Panc1 (cell line): ENCODE measurements at regions not wholly inside any gene's neighbourhood (a gene's known extent, or its start where the extent isn't known, plus 50 kb on each side); places are given as distances from the start of the nearest gene placed in this dataset.

ENCODE experiments used
- ATAC-seq: fragments of 200-7000 bp; cut with Tn5 transposase; 2 replicates; pipeline ENCODE4 v1.9.1; 2020; ENCODE audit warnings: mild to moderate bottlenecking, moderate library complexity
- BruUV-seq: library from RNA; stranded (reverse); fragments of 400-500 nt; replicated peaks from 2 replicates; lab custom pipeline; 2021; lab: Mats Ljungman, UMichigan
- CTCF ChIA-PET: fragments of 300-600 bp; sonication (Branson Sonifier 250); formaldehyde crosslinking; loops from one replicate; lab custom pipeline; 2022; ENCODE audit warnings: antibody characterized with exemption; lab: Charles Lee
- POLR2A ChIA-PET: fragments of 300-600 bp; sonication (Branson Sonifier 250); formaldehyde crosslinking; loops from one replicate; lab custom pipeline; 2022; ENCODE audit warnings: antibody characterized with exemption; lab: Charles Lee
- DNase-seq: peaks from one replicate; pipeline ENCODE4 v3.0.0-alpha.2; 2010; ENCODE audit warnings: low read depth, low spot score
- H3K27ac ChIP-seq: 2 replicates; pipeline ENCODE4 v1.5.1; 2011; ENCODE audit warnings: mild to moderate bottlenecking, low read length, inconsistent platforms
- H3K27me3 ChIP-seq: fragments of 200-500 bp; sonication (Bioruptor generic); 2 replicates; pipeline ENCODE4 v1.6.0; 2014; ENCODE audit warnings: low read length, inconsistent platforms; ENCODE audit not compliant: control insufficient read depth, insufficient read depth
- H3K36me3 ChIP-seq: fragments of 200-500 bp; sonication (Bioruptor generic); 2 replicates; pipeline ENCODE4 v1.5.1; 2014; ENCODE audit warnings: inconsistent platforms, mild to moderate bottlenecking, low read length, moderate library complexity; ENCODE audit not compliant: control insufficient read depth, insufficient read depth
- H3K4me1 ChIP-seq: 2 replicates; pipeline ENCODE4 v1.5.1; 2011; ENCODE audit warnings: inconsistent platforms, mild to moderate bottlenecking, low read length, moderate library complexity; ENCODE audit not compliant: control insufficient read depth, insufficient read depth
- H3K4me3 ChIP-seq, 2 experiments: 2 replicates each; pipeline ENCODE4 v1.5.1; 2011 to 2012; ENCODE audit warnings: low read depth in 2 of 2, low read length in 2 of 2, mild to moderate bottlenecking in 2 of 2, inconsistent platforms in 1 of 2, moderate library complexity in 1 of 2
- H3K9me3 ChIP-seq: fragments of 200-500 bp; sonication (Bioruptor generic); 2 replicates; pipeline ENCODE4 v1.5.1; 2014; ENCODE audit warnings: low read depth, mild to moderate bottlenecking, inconsistent platforms, low read length, moderate library complexity; ENCODE audit not compliant: control insufficient read depth, insufficient read depth
- CTCF ChIP-seq: fragments of 450-650 bp; IDR thresholded peaks from 2 replicates; pipeline ENCODE4 v1.5.1; 2017; ENCODE audit warnings: mild to moderate bottlenecking
- POLR2AphosphoS5 ChIP-seq: IDR thresholded peaks from 2 replicates; pipeline ENCODE4 v1.6.1; 2012; ENCODE audit warnings: mild to moderate bottlenecking, low read depth, low read length, moderate library complexity
- REST ChIP-seq, 2 experiments: IDR thresholded peaks; 2 replicates each; pipeline ENCODE4 v1.6.1; 2011 to 2012; ENCODE audit warnings: low read depth in 2 of 2, control low read depth in 1 of 2, low read length in 1 of 2, mild to moderate bottlenecking in 1 of 2, moderate library complexity in 1 of 2; ENCODE audit not compliant: insufficient read depth in 1 of 2
- SIN3A ChIP-seq: IDR thresholded peaks from 2 replicates; pipeline ENCODE4 v1.6.1; 2012; ENCODE audit warnings: low read depth, mild to moderate bottlenecking, low read length, moderate library complexity, borderline replicate concordance; ENCODE audit not compliant: insufficient read depth
- TCF7L2 ChIP-seq: IDR thresholded peaks from 2 replicates; pipeline ENCODE4 v1.6.1; 2011; ENCODE audit warnings: mild to moderate bottlenecking, low read depth, low read length, inconsistent platforms
- in situ Hi-C: cut with HindIII; loops from 2 replicates; pipeline ENCODE4 v1.10.0; 2016; ENCODE audit warnings: low sequenced_read_pairs, low pct_unique_long_range_greater_than_20kb
- intact Hi-C: fragments of 100-400 bp; cut with micrococcal nuclease; formaldehyde crosslinking; loops from one replicate; pipeline ENCODE4 v1.10.0; 2022; ENCODE audit not compliant: unreplicated experiment

- POLR2A ChIA-PET: no interaction called here
- H3K9me3 ChIP-seq: no peaks in the 10 kb centered on the region
- no peak for ATAC-seq
- no TSS peak for BruUV-seq
- no peak overlapping the region for H3K27ac ChIP-seq
- H3K27me3 ChIP-seq: peaks cover 2% of the 10 kb centered on the region; the same call in 1 of the 2 replicates
- H3K36me3 ChIP-seq: no peaks in the 10 kb centered on the region
- CTCF ChIA-PET: no interaction called here
- intact Hi-C loops (no loop called here), in situ Hi-C loops (no loop called here)
- no peaks in the 10 kb centered on the region for H3K4me1 ChIP-seq
- TF ChIP-seq CTCF: no peak
- no peak for TF ChIP-seq TCF7L2
- no peak for TF ChIP-seq POLR2AphosphoS5
- no peak for TF ChIP-seq REST (IDR thresholded peaks at IDR 0.05; ENCODE audit: insufficient read depth in 1 of 2, low read depth in 2 of 2, low read length in 1 of 2)
- no peak for TF ChIP-seq SIN3A
- no peak for DNase-seq
- no peak overlapping the region for H3K4me3 ChIP-seq
Observed at GRCh38 chr14:89574420-89574819, 157.4 kb upstream of the FOXN3 start.

GRCh38 chr14:89573399-89573657 lies 156.3 kb upstream of the FOXN3 start:
- Histone ChIP-seq H3K36me3 (no peaks in the 10 kb centered on the region), H3K27ac (no peak overlapping the region), H3K4me3 (no peak overlapping the region), H3K9me3 (no peaks in the 10 kb centered on the region), H3K27me3 (peaks cover 2% of the 10 kb centered on the region; the same call in 1 of the 2 replicates), H3K4me1 (no peaks in the 10 kb centered on the region)
- TF ChIP-seq POLR2AphosphoS5 (no peak), REST (IDR thresholded peaks at IDR 0.05; ENCODE audit: insufficient read depth in 1 of 2, low read depth in 2 of 2, low read length in 1 of 2) (no peak), TCF7L2 (no peak), CTCF (no peak), SIN3A (no peak)
- no peak for DNase-seq
- ATAC-seq: no peak
- CTCF ChIA-PET: no interaction called here
- in situ Hi-C loops: no loop called here
- BruUV-seq: no TSS peak
- intact Hi-C loops: no loop called here
- POLR2A ChIA-PET: no interaction called here
